Karpas-422 (cell line): ENCODE measurements at regions not wholly inside any gene's neighbourhood (a gene's known extent, or its start where the extent isn't known, plus 50 kb on each side); places are given as distances from the start of the nearest gene placed in this dataset.

ENCODE experiments used
- DNase-seq: peaks from one replicate; pipeline ENCODE4 v3.0.0-alpha.2; 2015
- H2AFZ ChIP-seq: fragments of 200-600 bp; sonication (generic); 2 replicates; pipeline ENCODE4 v1.6.1; 2014; ENCODE audit warnings: antibody characterized with exemption, low read length, mixed read lengths
- H3K27ac ChIP-seq: fragments of 200-600 bp; sonication (generic); 2 replicates; pipeline ENCODE4 v1.5.1; 2014; ENCODE audit warnings: mild to moderate bottlenecking, low read length, moderate library complexity
- H3K27me3 ChIP-seq: fragments of 200-600 bp; sonication (generic); 2 replicates; pipeline ENCODE4 v1.6.1; 2014; ENCODE audit warnings: low read length, mixed read lengths
- H3K36me3 ChIP-seq: fragments of 200-600 bp; sonication (generic); 2 replicates; pipeline ENCODE4 v1.6.1; 2014; ENCODE audit warnings: low read length, mixed read lengths; ENCODE audit not compliant: insufficient read depth
- H3K4me1 ChIP-seq: fragments of 200-600 bp; sonication (generic); 2 replicates; pipeline ENCODE4 v1.6.1; 2014; ENCODE audit warnings: mild to moderate bottlenecking, low read length, mixed read lengths
- H3K4me2 ChIP-seq: fragments of 200-600 bp; sonication (generic); 2 replicates; pipeline ENCODE4 v1.6.1; 2014; ENCODE audit warnings: low read length, low read depth, mild to moderate bottlenecking; ENCODE audit not compliant: poor library complexity, severe bottlenecking
- H3K4me3 ChIP-seq: fragments of 200-600 bp; sonication (generic); 2 replicates; pipeline ENCODE4 v1.5.1; 2014; ENCODE audit warnings: mild to moderate bottlenecking, antibody characterized with exemption, low read length, mixed read lengths
- H3K79me2 ChIP-seq: fragments of 200-600 bp; sonication (generic); 2 replicates; pipeline ENCODE4 v1.6.1; 2014; ENCODE audit warnings: mild to moderate bottlenecking, low read length, mixed read lengths
- H3K9ac ChIP-seq: fragments of 200-600 bp; sonication (generic); 2 replicates; pipeline ENCODE4 v1.6.0; 2014; ENCODE audit warnings: low read length
- H3K9me2 ChIP-seq: fragments of 200-600 bp; sonication (generic), shearing (Covaris generic); replicated peaks from 2 replicates; pipeline ENCODE4 v1.6.0; 2014; ENCODE audit warnings: mild to moderate bottlenecking, low read length, moderate library complexity; ENCODE audit not compliant: insufficient read depth
- H3K9me3 ChIP-seq: fragments of 300-700, 200-600 bp; sonication (generic); 2 replicates; pipeline ENCODE4 v1.6.1; 2014; ENCODE audit warnings: low read length, mixed read lengths
- H4K20me1 ChIP-seq: fragments of 200-600 bp; sonication (generic); 2 replicates; pipeline ENCODE4 v1.6.1; 2014; ENCODE audit warnings: mild to moderate bottlenecking, antibody characterized with exemption, low read length, low read depth; ENCODE audit not compliant: insufficient read depth

DNA sequence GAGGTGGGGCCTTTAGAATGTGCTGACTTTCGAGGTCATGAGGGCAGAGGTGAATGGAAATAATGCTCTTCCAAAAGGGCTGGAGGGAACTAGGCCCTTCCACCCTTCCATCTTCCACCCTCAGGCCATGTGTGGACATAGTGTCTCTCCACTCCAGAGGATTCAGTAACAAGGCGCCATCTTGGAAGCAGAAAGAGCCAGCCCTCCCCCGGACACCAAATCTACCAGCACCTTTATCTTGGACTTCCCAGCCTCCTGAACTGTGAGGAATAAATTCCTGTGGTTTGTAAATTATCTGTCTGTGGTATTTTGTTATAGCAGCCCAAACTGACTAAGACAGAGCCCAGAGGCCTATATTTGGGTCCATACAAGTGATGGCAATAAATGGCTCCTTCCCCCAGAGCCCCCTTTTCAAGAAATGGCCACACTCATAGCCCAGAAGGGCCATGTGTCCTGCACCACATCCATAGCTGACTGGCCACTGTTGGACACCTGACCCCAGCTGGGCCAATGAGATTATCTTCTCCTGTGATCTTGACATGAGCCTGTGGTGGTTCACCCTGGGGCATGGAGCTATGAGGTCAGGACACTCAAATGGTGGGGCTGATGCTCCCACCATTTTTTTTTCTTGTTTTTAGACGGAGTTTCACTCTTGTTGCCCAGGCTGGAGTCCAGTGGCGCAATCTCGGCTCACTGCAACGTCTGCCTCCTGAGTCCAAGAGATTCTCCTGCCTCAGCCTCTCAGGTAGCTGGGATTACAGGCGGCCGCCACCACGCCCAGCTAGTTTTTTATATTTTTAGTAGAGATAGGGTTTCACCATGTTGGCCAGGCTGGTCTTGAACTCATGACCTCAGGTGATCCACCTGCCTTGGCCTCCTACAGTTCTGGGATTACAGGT, 114.9 kb downstream of the RRAGC start:
- H3K27ac ChIP-seq, result no peak overlapping the region
- no peak overlapping the region for H2AFZ ChIP-seq
- H3K9me2 ChIP-seq, result no peaks in the 10 kb centered on the region
- H3K36me3 ChIP-seq, result no peaks in the 10 kb centered on the region
- no peaks in the 10 kb centered on the region for H3K27me3 ChIP-seq
- H3K9ac ChIP-seq, result no peak overlapping the region
- H3K4me2 ChIP-seq, result no peak overlapping the region
- H4K20me1 ChIP-seq, result no peaks in the 10 kb centered on the region
- no peaks in the 10 kb centered on the region for H3K9me3 ChIP-seq
- H3K4me3 ChIP-seq, result no peak overlapping the region
- DNase-seq, result no peak
- no peaks in the 10 kb centered on the region for H3K79me2 ChIP-seq
- H3K4me1 ChIP-seq, result no peaks in the 10 kb centered on the region

- Histone ChIP-seq H3K4me1 (no peaks in the 10 kb centered on the region), H3K4me3 (no peak overlapping the region), H3K27ac (no peak overlapping the region), H4K20me1 (no peaks in the 10 kb centered on the region), H3K36me3 (no peaks in the 10 kb centered on the region), H3K4me2 (no peak overlapping the region), H2AFZ (no peak overlapping the region), H3K79me2 (no peaks in the 10 kb centered on the region), H3K9me3 (no peaks in the 10 kb centered on the region), H3K9ac (no peak overlapping the region), H3K27me3 (no peaks in the 10 kb centered on the region), H3K9me2 (no peaks in the 10 kb centered on the region)
- no peak for DNase-seq
These were observed 116.4 kb downstream of the RRAGC start for GRCh38 chr1:38743184-38743583.

- Histone ChIP-seq H3K9ac (no peak overlapping the region), H3K79me2 (no peaks in the 10 kb centered on the region), H3K9me2 (no peaks in the 10 kb centered on the region), H3K4me1 (no peaks in the 10 kb centered on the region), H3K4me2 (no peak overlapping the region), H2AFZ (no peak overlapping the region), H3K36me3 (no peaks in the 10 kb centered on the region), H3K9me3 (no peaks in the 10 kb centered on the region), H3K27ac (no peak overlapping the region), H4K20me1 (no peaks in the 10 kb centered on the region), H3K27me3 (no peaks in the 10 kb centered on the region), H3K4me3 (no peak overlapping the region)
- no peak for DNase-seq
These were observed 118.2 kb downstream of the RRAGC start for GRCh38 chr1:38741341-38741740.

DNA sequence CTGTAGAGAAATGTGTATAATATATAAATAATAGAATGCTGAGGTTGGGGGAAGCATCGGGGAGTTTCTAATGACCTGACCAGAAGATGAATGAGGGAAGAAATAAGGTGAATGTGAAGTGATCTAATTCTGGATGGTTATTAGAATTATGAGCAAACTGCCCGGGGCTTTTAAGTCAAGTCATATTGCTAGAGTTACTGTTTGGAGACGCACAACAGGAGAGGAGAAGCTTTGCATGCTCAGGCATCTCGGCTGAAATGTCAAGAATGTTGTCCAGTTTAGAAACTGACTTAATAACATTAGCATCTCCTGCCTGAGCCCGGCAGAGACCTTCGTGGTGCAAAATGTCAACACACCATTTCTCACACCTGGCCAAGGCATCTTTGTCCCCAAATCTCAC, 119.1 kb downstream of the RRAGC start:
- H3K9ac ChIP-seq, result no peak overlapping the region
- no peak overlapping the region for H3K4me2 ChIP-seq
- no peaks in the 10 kb centered on the region for H3K9me2 ChIP-seq
- no peaks in the 10 kb centered on the region for H3K4me1 ChIP-seq
- no peaks in the 10 kb centered on the region for H4K20me1 ChIP-seq
- no peaks in the 10 kb centered on the region for H3K9me3 ChIP-seq
- no peak overlapping the region for H2AFZ ChIP-seq
- H3K4me3 ChIP-seq, result no peak overlapping the region
- H3K36me3 ChIP-seq, result no peaks in the 10 kb centered on the region
- DNase-seq, result no peak
- no peaks in the 10 kb centered on the region for H3K79me2 ChIP-seq
- H3K27ac ChIP-seq, result no peak overlapping the region
- no peaks in the 10 kb centered on the region for H3K27me3 ChIP-seq

DNA sequence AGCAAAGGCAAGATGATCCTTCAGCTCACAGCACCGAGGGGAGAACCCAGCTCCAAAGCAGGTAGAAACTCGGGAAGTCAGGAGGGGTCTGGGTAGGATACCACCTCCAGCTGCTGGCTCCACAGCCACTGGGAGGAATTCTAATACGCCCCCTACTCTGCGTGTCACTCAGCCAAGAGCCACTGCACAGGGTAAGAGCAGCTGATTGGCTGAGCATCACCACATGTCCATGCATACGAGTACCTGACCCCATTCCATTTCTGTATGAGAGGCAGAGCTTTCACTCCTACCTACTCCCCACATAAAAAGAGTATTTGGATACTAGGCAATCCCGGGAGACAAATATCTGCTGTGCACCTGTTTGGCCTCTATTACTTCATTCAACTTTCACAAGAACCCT, 121.4 kb downstream of the RRAGC start:
- no peak for DNase-seq

GRCh38 chr1:38736399-38736798, 123.2 kb downstream of the RRAGC start:
- Histone ChIP-seq H3K4me2 (no peak overlapping the region), H3K9me3 (no peaks in the 10 kb centered on the region), H3K4me3 (no peak overlapping the region), H3K9ac (no peak overlapping the region), H3K36me3 (no peaks in the 10 kb centered on the region), H2AFZ (no peak overlapping the region), H4K20me1 (no peaks in the 10 kb centered on the region), H3K4me1 (no peaks in the 10 kb centered on the region), H3K27ac (no peak overlapping the region), H3K27me3 (no peaks in the 10 kb centered on the region), H3K79me2 (no peaks in the 10 kb centered on the region), H3K9me2 (no peaks in the 10 kb centered on the region)
- DNase-seq, result no peak

More for the DNA sequence above, 121.4 kb downstream of the RRAGC start:
- H3K27me3 ChIP-seq, result no peaks in the 10 kb centered on the region
- no peak overlapping the region for H3K27ac ChIP-seq
- H3K9me3 ChIP-seq, result no peaks in the 10 kb centered on the region
- no peaks in the 10 kb centered on the region for H3K79me2 ChIP-seq
- H2AFZ ChIP-seq, result no peak overlapping the region
- no peaks in the 10 kb centered on the region for H3K36me3 ChIP-seq
- H3K4me1 ChIP-seq, result no peaks in the 10 kb centered on the region
- no peak overlapping the region for H3K4me2 ChIP-seq
- no peaks in the 10 kb centered on the region for H3K9me2 ChIP-seq
- no peak overlapping the region for H3K4me3 ChIP-seq
- no peaks in the 10 kb centered on the region for H4K20me1 ChIP-seq
- no peak overlapping the region for H3K9ac ChIP-seq

DNA sequence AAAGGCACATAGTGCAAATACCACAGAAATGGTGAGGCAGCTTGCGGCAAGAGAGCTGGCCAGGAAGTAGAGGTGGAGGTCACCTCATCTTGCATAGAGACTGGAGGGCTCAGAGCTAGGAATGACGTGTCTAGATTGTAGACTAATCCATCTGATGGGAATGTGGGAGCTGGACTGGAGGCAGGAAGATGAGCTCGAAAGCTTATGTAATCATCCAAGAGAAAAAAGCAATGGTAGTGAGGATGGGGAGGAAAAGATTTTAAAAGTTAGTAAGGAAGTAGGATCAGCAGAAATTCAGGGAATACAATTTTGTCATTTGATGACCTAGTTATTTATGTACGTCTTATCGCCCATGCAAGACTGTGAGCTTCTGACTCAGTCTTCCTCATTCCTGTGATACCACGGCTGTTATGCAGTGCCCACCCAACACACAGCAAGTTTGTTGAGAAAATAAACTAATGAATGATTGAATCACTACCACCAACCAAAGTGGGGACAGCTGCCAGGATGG, 123.9 kb downstream of the RRAGC start:
- H3K27me3 ChIP-seq, result no peaks in the 10 kb centered on the region
- H3K27ac ChIP-seq, result no peak overlapping the region
- no peaks in the 10 kb centered on the region for H3K79me2 ChIP-seq
- H4K20me1 ChIP-seq, result no peaks in the 10 kb centered on the region
- H3K9me2 ChIP-seq, result no peaks in the 10 kb centered on the region
- DNase-seq, result no peak
- no peaks in the 10 kb centered on the region for H3K9me3 ChIP-seq
- H3K4me3 ChIP-seq, result no peak overlapping the region
- H2AFZ ChIP-seq, result no peak overlapping the region
- H3K36me3 ChIP-seq, result no peaks in the 10 kb centered on the region
- H3K4me1 ChIP-seq, result no peaks in the 10 kb centered on the region
- H3K9ac ChIP-seq, result no peak overlapping the region
- no peak overlapping the region for H3K4me2 ChIP-seq

DNA sequence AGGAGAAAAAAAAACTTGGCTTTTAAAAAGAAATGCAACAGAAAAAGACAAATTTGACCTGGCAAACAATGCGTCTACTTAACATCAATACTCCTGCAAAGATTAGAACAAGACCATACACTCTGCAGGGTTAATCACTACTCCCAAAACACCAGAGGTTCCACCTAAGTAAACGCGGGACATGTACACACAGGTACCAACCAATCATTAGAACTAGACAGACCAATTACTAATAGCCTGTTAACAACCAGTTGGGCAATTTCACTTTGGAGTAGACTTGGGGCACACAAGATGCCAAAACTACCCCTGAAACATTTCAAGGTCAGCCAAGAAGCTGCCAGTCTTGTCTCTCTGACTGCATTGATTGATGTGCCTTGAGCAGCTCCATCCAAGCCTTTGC, 125.8 kb downstream of the RRAGC start:
- no peaks in the 10 kb centered on the region for H3K27me3 ChIP-seq
- H3K9me3 ChIP-seq, result no peaks in the 10 kb centered on the region
- no peaks in the 10 kb centered on the region for H3K79me2 ChIP-seq

More for the DNA sequence above, 125.8 kb downstream of the RRAGC start:
- Histone ChIP-seq H3K36me3 (no peaks in the 10 kb centered on the region), H3K9me2 (no peaks in the 10 kb centered on the region), H3K4me1 (no peaks in the 10 kb centered on the region), H4K20me1 (no peaks in the 10 kb centered on the region), H3K27ac (no peak overlapping the region), H2AFZ (no peak overlapping the region), H3K9ac (no peak overlapping the region), H3K4me3 (no peak overlapping the region), H3K4me2 (no peak overlapping the region)
- no peak for DNase-seq
